ENCODE measurements at regions not wholly inside any gene's neighbourhood (a gene's known extent, or its start where the extent isn't known, plus 50 kb on each side); places are given as distances from the start of the nearest gene placed in this dataset.
"Not testable (repeated sequence)": the region's sequence is repeated elsewhere in the genome, so short reads cannot be mapped to it uniquely, and the experiment has no call there.

- in situ Hi-C loops (cut with HindIII; ENCODE audit: low pct_unique_long_range_greater_than_20kb, low sequenced_read_pairs) = no loop called here
- no peak for DNase-seq (ENCODE audit: low read depth, low spot score)
Measured at GRCh38 chr7:17396692-17397091, 98.2 kb downstream of the AHR start.

GRCh38 chr7:17401791-17402627 is 103.6 kb downstream of the AHR start:
- in situ Hi-C loops (cut with HindIII; ENCODE audit: low pct_unique_long_range_greater_than_20kb, low sequenced_read_pairs) = no loop called here

GRCh38 chr7:17402628-17403278 is 104.3 kb downstream of the AHR start:
- DNase-seq (ENCODE audit: low read depth, low spot score) = no peak
- in situ Hi-C loops (cut with HindIII; ENCODE audit: low pct_unique_long_range_greater_than_20kb, low sequenced_read_pairs) = no loop called here

More at GRCh38 chr7:17401791-17402627, 103.6 kb downstream of the AHR start:
- no peak for DNase-seq (ENCODE audit: low read depth, low spot score)

GRCh38 chr7:17404006-17404405 is 105.6 kb downstream of the AHR start:
- DNase-seq (ENCODE audit: low read depth, low spot score) = no peak

GRCh38 chr7:17405786-17406185 is 107.3 kb downstream of the AHR start:
- in situ Hi-C loops (cut with HindIII; ENCODE audit: low pct_unique_long_range_greater_than_20kb, low sequenced_read_pairs) = no loop called here
- peak; percentile 92 for DNase-seq (ENCODE audit: low read depth, low spot score)

More at GRCh38 chr7:17404006-17404405, 105.6 kb downstream of the AHR start:
- in situ Hi-C loops (cut with HindIII; ENCODE audit: low pct_unique_long_range_greater_than_20kb, low sequenced_read_pairs) = no loop called here

- DNase-seq (ENCODE audit: low read depth, low spot score) = peak; percentile 74
- in situ Hi-C loops (cut with HindIII; ENCODE audit: low pct_unique_long_range_greater_than_20kb, low sequenced_read_pairs) = no loop called here
Measured at GRCh38 chr7:17406738-17407137, 108.3 kb downstream of the AHR start.

- no peak for DNase-seq (ENCODE audit: low read depth, low spot score)
Measured at GRCh38 chr7:17407229-17407628, 108.8 kb downstream of the AHR start.

GRCh38 chr7:17408245-17408903 is 109.9 kb downstream of the AHR start:
- DNase-seq (ENCODE audit: low read depth, low spot score) = peak; percentile 91
- in situ Hi-C loops (cut with HindIII; ENCODE audit: low pct_unique_long_range_greater_than_20kb, low sequenced_read_pairs) = no loop called here

More at GRCh38 chr7:17407229-17407628, 108.8 kb downstream of the AHR start:
- in situ Hi-C loops (cut with HindIII; ENCODE audit: low pct_unique_long_range_greater_than_20kb, low sequenced_read_pairs) = no loop called here

GRCh38 chr7:17408904-17409290 is 110.4 kb downstream of the AHR start:
- no peak for DNase-seq (ENCODE audit: low read depth, low spot score)
- in situ Hi-C loops (cut with HindIII; ENCODE audit: low pct_unique_long_range_greater_than_20kb, low sequenced_read_pairs) = no loop called here

GRCh38 chr7:17411922-17412321 is 113.5 kb downstream of the AHR start:
- in situ Hi-C loops (cut with HindIII; ENCODE audit: low pct_unique_long_range_greater_than_20kb, low sequenced_read_pairs) = no loop called here
- peak; percentile 14 for DNase-seq (ENCODE audit: low read depth, low spot score)

GRCh38 chr7:17412883-17413282 is 114.4 kb downstream of the AHR start:
- in situ Hi-C loops (cut with HindIII; ENCODE audit: low pct_unique_long_range_greater_than_20kb, low sequenced_read_pairs) = no loop called here
- no peak for DNase-seq (ENCODE audit: low read depth, low spot score)

- no peak for DNase-seq (ENCODE audit: low read depth, low spot score)
- in situ Hi-C loops (cut with HindIII; ENCODE audit: low pct_unique_long_range_greater_than_20kb, low sequenced_read_pairs) = no loop called here
Measured at GRCh38 chr7:17415955-17416354, 117.5 kb downstream of the AHR start.

GRCh38 chr7:17420308-17421015 is 122.0 kb downstream of the AHR start:
- in situ Hi-C loops (cut with HindIII; ENCODE audit: low pct_unique_long_range_greater_than_20kb, low sequenced_read_pairs); DNase-seq (ENCODE audit: low read depth, low spot score): not testable (repeated sequence)

GRCh38 chr7:17421941-17422340 is 123.5 kb downstream of the AHR start:
- in situ Hi-C loops (cut with HindIII; ENCODE audit: low pct_unique_long_range_greater_than_20kb, low sequenced_read_pairs) = no loop called here
- DNase-seq (ENCODE audit: low read depth, low spot score) = no peak

- in situ Hi-C loops (cut with HindIII; ENCODE audit: low pct_unique_long_range_greater_than_20kb, low sequenced_read_pairs) = no loop called here
- DNase-seq (ENCODE audit: low read depth, low spot score) = peak; percentile 64
Measured at GRCh38 chr7:17422966-17423365, 124.5 kb downstream of the AHR start.

GRCh38 chr7:17427924-17428323 is 129.5 kb downstream of the AHR start:
- DNase-seq (ENCODE audit: low read depth, low spot score) = no peak
- in situ Hi-C loops (cut with HindIII; ENCODE audit: low pct_unique_long_range_greater_than_20kb, low sequenced_read_pairs) = no loop called here

GRCh38 chr7:17429579-17429978 is 131.1 kb downstream of the AHR start:
- in situ Hi-C loops (cut with HindIII; ENCODE audit: low pct_unique_long_range_greater_than_20kb, low sequenced_read_pairs) = no loop called here

GRCh38 chr7:17432793-17433192 is 134.3 kb downstream of the AHR start:
- in situ Hi-C loops (cut with HindIII; ENCODE audit: low pct_unique_long_range_greater_than_20kb, low sequenced_read_pairs) = no loop called here

More at GRCh38 chr7:17429579-17429978, 131.1 kb downstream of the AHR start:
- DNase-seq (ENCODE audit: low read depth, low spot score) = no peak

More at GRCh38 chr7:17432793-17433192, 134.3 kb downstream of the AHR start:
- DNase-seq (ENCODE audit: low read depth, low spot score) = no peak

All from SK-MEL-5 (cell line).